ENCODE measurements at regions not wholly inside any gene's neighbourhood (a gene's known extent, or its start where the extent isn't known, plus 50 kb on each side); places are given as distances from the start of the nearest gene placed in this dataset.

- H3K9ac ChIP-seq (ENCODE audit: insufficient read depth, low read length) = no peak overlapping the region
- no peak overlapping the region for H3K27ac ChIP-seq (ENCODE audit: insufficient read depth, low read length)
- no peaks in the 10 kb centered on the region for H3K9me3 ChIP-seq (ENCODE audit: control insufficient read depth, insufficient read depth, low read depth, low read length)
- H3K4me3 ChIP-seq (replicated peaks in 1 of 4; ENCODE audit: control extremely low read depth in 1 of 4, insufficient read depth in 1 of 4, low read depth in 3 of 4, low read length in 4 of 4) = no peak overlapping the region
- H3K4me1 ChIP-seq (ENCODE audit: control insufficient read depth, extremely low read depth, insufficient read depth, low read length) = no peaks in the 10 kb centered on the region
- H2AFZ ChIP-seq (ENCODE audit: low read length) = no peak overlapping the region
- H3K79me2 ChIP-seq (ENCODE audit: control insufficient read depth, insufficient read depth, low read length) = no peaks in the 10 kb centered on the region
- H3K36me3 ChIP-seq (ENCODE audit: control insufficient read depth, insufficient read depth, low read length) = no peaks in the 10 kb centered on the region
- H4K20me1 ChIP-seq (ENCODE audit: control insufficient read depth, extremely low read depth, insufficient read depth, low read length) = no peaks in the 10 kb centered on the region
- no peak overlapping the region for H3K4me2 ChIP-seq (ENCODE audit: extremely low read depth, insufficient read depth, low read length)
- no peak for TF ChIP-seq CTCF (conservative IDR thresholded peaks at IDR 0.05 in 1 of 2, IDR thresholded peaks at IDR 0.05 in 1 of 2; ENCODE audit: low read depth in 1 of 2, low read length in 2 of 2)
- TF ChIP-seq EZH2 (IDR thresholded peaks at IDR 0.05; ENCODE audit: low read length, missing control alignments) = no peak
- peak in 1 of 2 donors; percentile 24 for DNase-seq (ENCODE audit: low read depth in 2 of 2)
- H3K27me3 ChIP-seq (ENCODE audit: control insufficient read depth, insufficient read depth, low read length) = no peaks in the 10 kb centered on the region
Measured at GRCh38 chr17:15891318-15891717, 53.6 kb upstream of the ADORA2B start.

DNA sequence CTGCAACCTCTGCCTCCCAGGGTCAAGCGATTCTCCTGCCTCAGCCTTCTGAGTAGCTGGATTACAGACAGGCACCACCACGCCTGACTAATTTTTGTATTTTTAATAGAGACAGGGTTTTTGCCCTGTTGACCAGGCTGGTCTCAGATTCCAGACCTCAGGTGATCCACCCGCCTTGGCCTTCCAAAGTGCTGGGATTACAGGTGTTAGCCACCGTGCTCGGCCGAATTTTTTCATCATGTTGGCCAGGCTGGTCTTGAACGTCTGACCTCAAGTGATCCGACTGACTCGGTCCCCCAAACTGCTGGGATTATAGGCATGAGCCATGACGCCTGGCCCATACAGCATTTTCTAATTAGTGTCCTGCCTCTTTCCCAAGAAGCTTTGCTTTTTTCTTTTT is 52.7 kb upstream of the ADORA2B start:
- no peaks in the 10 kb centered on the region for H3K79me2 ChIP-seq (ENCODE audit: control insufficient read depth, insufficient read depth, low read length)
- H3K4me1 ChIP-seq (ENCODE audit: control insufficient read depth, extremely low read depth, insufficient read depth, low read length) = no peaks in the 10 kb centered on the region
- H3K9ac ChIP-seq (ENCODE audit: insufficient read depth, low read length) = no peak overlapping the region
- no peak for DNase-seq (ENCODE audit: low read depth in 2 of 2)
- H2AFZ ChIP-seq (ENCODE audit: low read length) = no peak overlapping the region
- no peak overlapping the region for H3K27ac ChIP-seq (ENCODE audit: insufficient read depth, low read length)
- H3K36me3 ChIP-seq (ENCODE audit: control insufficient read depth, insufficient read depth, low read length) = no peaks in the 10 kb centered on the region
- no peaks in the 10 kb centered on the region for H3K27me3 ChIP-seq (ENCODE audit: control insufficient read depth, insufficient read depth, low read length)
- H3K9me3 ChIP-seq (ENCODE audit: control insufficient read depth, insufficient read depth, low read depth, low read length) = no peaks in the 10 kb centered on the region
- H3K4me2 ChIP-seq (ENCODE audit: extremely low read depth, insufficient read depth, low read length) = no peak overlapping the region
- no peaks in the 10 kb centered on the region for H4K20me1 ChIP-seq (ENCODE audit: control insufficient read depth, extremely low read depth, insufficient read depth, low read length)
- TF ChIP-seq CTCF (conservative IDR thresholded peaks at IDR 0.05 in 1 of 2, IDR thresholded peaks at IDR 0.05 in 1 of 2; ENCODE audit: low read depth in 1 of 2, low read length in 2 of 2) (no peak), EZH2 (IDR thresholded peaks at IDR 0.05; ENCODE audit: low read length, missing control alignments) (no peak)
- H3K4me3 ChIP-seq (replicated peaks in 1 of 4; ENCODE audit: control extremely low read depth in 1 of 4, insufficient read depth in 1 of 4, low read depth in 3 of 4, low read length in 4 of 4) = no peak overlapping the region

GRCh38 chr17:15892731-15893657 is 51.9 kb upstream of the ADORA2B start:
- peak in 1 of 2 donors; percentile 89 for DNase-seq (ENCODE audit: low read depth in 2 of 2)
- H2AFZ ChIP-seq (ENCODE audit: low read length) = no peak overlapping the region
- H3K9me3 ChIP-seq (ENCODE audit: control insufficient read depth, insufficient read depth, low read depth, low read length) = no peaks in the 10 kb centered on the region
- H3K27ac ChIP-seq (ENCODE audit: insufficient read depth, low read length) = no peak overlapping the region
- no peaks in the 10 kb centered on the region for H3K36me3 ChIP-seq (ENCODE audit: control insufficient read depth, insufficient read depth, low read length)
- H3K4me2 ChIP-seq (ENCODE audit: extremely low read depth, insufficient read depth, low read length) = no peak overlapping the region
- no peak overlapping the region for H3K4me3 ChIP-seq (replicated peaks in 1 of 4; ENCODE audit: control extremely low read depth in 1 of 4, insufficient read depth in 1 of 4, low read depth in 3 of 4, low read length in 4 of 4)
- H3K79me2 ChIP-seq (ENCODE audit: control insufficient read depth, insufficient read depth, low read length) = no peaks in the 10 kb centered on the region
- H3K9ac ChIP-seq (ENCODE audit: insufficient read depth, low read length) = no peak overlapping the region
- H3K27me3 ChIP-seq (ENCODE audit: control insufficient read depth, insufficient read depth, low read length) = no peaks in the 10 kb centered on the region
- no peaks in the 10 kb centered on the region for H4K20me1 ChIP-seq (ENCODE audit: control insufficient read depth, extremely low read depth, insufficient read depth, low read length)
- TF ChIP-seq CTCF (conservative IDR thresholded peaks at IDR 0.05 in 1 of 2, IDR thresholded peaks at IDR 0.05 in 1 of 2; ENCODE audit: low read depth in 1 of 2, low read length in 2 of 2) (no peak), EZH2 (IDR thresholded peaks at IDR 0.05; ENCODE audit: low read length, missing control alignments) (no peak)
- no peaks in the 10 kb centered on the region for H3K4me1 ChIP-seq (ENCODE audit: control insufficient read depth, extremely low read depth, insufficient read depth, low read length)

Measured in fibroblast of lung (primary cell).